ENCODE measurements at regions not wholly inside any gene's neighbourhood (a gene's known extent, or its start where the extent isn't known, plus 50 kb on each side); places are given as distances from the start of the nearest gene placed in this dataset.
"Not testable (repeated sequence)": the region's sequence is repeated elsewhere in the genome, so short reads cannot be mapped to it uniquely, and the experiment has no call there.

DNA sequence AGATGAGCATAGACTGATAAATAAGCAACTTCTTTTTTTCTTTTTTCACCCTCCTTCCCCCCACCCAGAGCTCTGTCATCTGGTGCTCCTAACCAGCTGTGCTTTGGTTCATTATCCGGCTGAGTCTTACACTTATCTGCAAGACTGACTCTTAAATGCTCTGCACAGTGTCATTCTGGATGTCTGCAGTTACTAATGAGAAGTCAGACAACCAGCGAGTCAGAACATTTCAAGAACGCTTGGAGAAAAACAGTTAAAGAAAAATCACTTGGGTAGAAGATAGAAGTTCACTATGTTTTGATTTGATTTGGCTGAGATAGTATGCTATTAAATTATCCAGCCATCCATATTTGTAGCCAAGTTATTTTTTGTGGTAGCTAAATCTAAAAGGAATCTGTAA is 328.9 kb upstream of the PRICKLE1 start:
- Histone ChIP-seq H3K36me3 (ENCODE audit: insufficient read depth, low read length) (no peaks in the 10 kb centered on the region), H3K9ac (ENCODE audit: low read depth, low read length) (no peak overlapping the region), H3K27me3 (ENCODE audit: insufficient read depth, low read length) (no peaks in the 10 kb centered on the region), H3K4me3 (ENCODE audit: low read length) (no peak overlapping the region), H3K9me3 (ENCODE audit: insufficient read depth, low read depth, low read length) (no peaks in the 10 kb centered on the region), H3K4me1 (ENCODE audit: insufficient read depth, low read length) (no peaks in the 10 kb centered on the region), H3K27ac (ENCODE audit: low read depth, low read length) (no peak overlapping the region)
- 90% methylated on average over 3 of the region's 3 CpGs for WGBS

DNA sequence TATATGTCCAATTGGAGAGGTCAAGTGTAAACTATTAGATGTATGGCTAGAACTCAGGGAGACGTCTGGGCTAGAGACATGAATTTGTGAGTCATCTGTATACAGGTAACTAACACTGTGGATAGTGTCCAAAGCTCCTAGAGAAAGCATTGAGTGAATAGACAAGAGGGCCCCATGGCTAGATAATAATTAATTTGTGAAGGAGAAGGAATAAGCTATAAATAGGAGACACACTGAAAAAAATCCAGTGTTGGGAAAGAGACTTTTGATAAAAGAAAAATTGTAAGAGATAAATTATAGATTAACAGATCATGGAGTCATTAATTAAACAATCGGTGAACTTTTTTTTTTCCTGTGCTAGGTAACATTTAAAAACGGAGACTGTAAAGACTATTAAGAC is 326.6 kb upstream of the PRICKLE1 start:
- Histone ChIP-seq H3K27ac (ENCODE audit: low read depth, low read length) (no peak overlapping the region), H3K4me1 (ENCODE audit: insufficient read depth, low read length) (no peaks in the 10 kb centered on the region), H3K36me3 (ENCODE audit: insufficient read depth, low read length) (no peaks in the 10 kb centered on the region), H3K4me3 (ENCODE audit: low read length) (no peak overlapping the region), H3K9ac (ENCODE audit: low read depth, low read length) (no peak overlapping the region), H3K27me3 (ENCODE audit: insufficient read depth, low read length) (no peaks in the 10 kb centered on the region), H3K9me3 (ENCODE audit: insufficient read depth, low read depth, low read length) (no peaks in the 10 kb centered on the region)
- whole genome bisulfite sequencing: 88% methylated on average over 3 of the region's 3 CpGs

GRCh38 chr12:42915426-42915825 is 325.9 kb upstream of the PRICKLE1 start:
- H3K9ac ChIP-seq (ENCODE audit: low read depth, low read length): no peak overlapping the region
- H3K27me3 ChIP-seq (ENCODE audit: insufficient read depth, low read length): no peaks in the 10 kb centered on the region
- H3K4me3 ChIP-seq (ENCODE audit: low read length): no peak overlapping the region
- H3K27ac ChIP-seq (ENCODE audit: low read depth, low read length): no peak overlapping the region
- H3K9me3 ChIP-seq (ENCODE audit: insufficient read depth, low read depth, low read length): no peaks in the 10 kb centered on the region
- no peaks in the 10 kb centered on the region for H3K36me3 ChIP-seq (ENCODE audit: insufficient read depth, low read length)
- WGBS: 94% methylated on average over 4 of the region's 4 CpGs
- H3K4me1 ChIP-seq (ENCODE audit: insufficient read depth, low read length): no peaks in the 10 kb centered on the region

DNA sequence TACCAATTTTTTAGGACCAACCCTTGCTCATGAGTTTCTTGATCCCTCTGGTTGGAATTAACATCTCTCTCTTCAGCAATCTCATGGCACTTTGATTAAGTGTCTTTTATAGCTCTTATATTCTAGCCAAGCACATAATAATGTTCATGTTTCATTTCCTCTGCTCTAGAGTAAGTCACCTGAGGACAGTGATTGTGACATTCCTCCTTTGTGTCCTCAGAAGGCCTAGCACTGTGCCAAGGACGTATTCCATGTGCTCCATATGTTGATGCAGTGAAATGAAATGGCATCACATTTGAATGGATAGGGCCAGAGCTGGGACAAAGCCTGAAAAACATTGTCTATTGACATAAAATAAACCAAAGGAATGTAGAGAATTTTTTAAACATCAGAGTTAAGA is 322.8 kb upstream of the PRICKLE1 start:
- H3K27me3 ChIP-seq (ENCODE audit: insufficient read depth, low read length): no peaks in the 10 kb centered on the region
- 86% methylated on average over 1 of the region's 1 CpG for WGBS
- H3K27ac ChIP-seq (ENCODE audit: low read depth, low read length): no peak overlapping the region
- H3K9me3 ChIP-seq (ENCODE audit: insufficient read depth, low read depth, low read length): no peaks in the 10 kb centered on the region
- no peaks in the 10 kb centered on the region for H3K36me3 ChIP-seq (ENCODE audit: insufficient read depth, low read length)
- H3K4me1 ChIP-seq (ENCODE audit: insufficient read depth, low read length): no peaks in the 10 kb centered on the region
- H3K9ac ChIP-seq (ENCODE audit: low read depth, low read length): no peak overlapping the region
- no peak overlapping the region for H3K4me3 ChIP-seq (ENCODE audit: low read length)

GRCh38 chr12:42910656-42911055 is 321.1 kb upstream of the PRICKLE1 start:
- Histone ChIP-seq H3K36me3 (ENCODE audit: insufficient read depth, low read length) (no peaks in the 10 kb centered on the region), H3K27ac (ENCODE audit: low read depth, low read length) (no peak overlapping the region), H3K9ac (ENCODE audit: low read depth, low read length) (no peak overlapping the region), H3K4me1 (ENCODE audit: insufficient read depth, low read length) (no peaks in the 10 kb centered on the region), H3K9me3 (ENCODE audit: insufficient read depth, low read depth, low read length) (0 out of 2 replicates have a peak, but pooled peaks cover 3% of the 10 kb centered on the region), H3K4me3 (ENCODE audit: low read length) (no peak overlapping the region), H3K27me3 (ENCODE audit: insufficient read depth, low read length) (no peaks in the 10 kb centered on the region)
- 88% methylated on average over 6 of the region's 6 CpGs for WGBS

- Histone ChIP-seq H3K9ac (ENCODE audit: low read depth, low read length) (no peak overlapping the region), H3K9me3 (ENCODE audit: insufficient read depth, low read depth, low read length) (0 out of 2 replicates have a peak, but pooled peaks cover 3% of the 10 kb centered on the region), H3K4me3 (ENCODE audit: low read length) (no peak overlapping the region), H3K36me3 (ENCODE audit: insufficient read depth, low read length) (no peaks in the 10 kb centered on the region), H3K27me3 (ENCODE audit: insufficient read depth, low read length) (no peaks in the 10 kb centered on the region), H3K27ac (ENCODE audit: low read depth, low read length) (no peak overlapping the region), H3K4me1 (ENCODE audit: insufficient read depth, low read length) (no peaks in the 10 kb centered on the region)
- WGBS: 96% methylated on average over 6 of the region's 6 CpGs
Observed at GRCh38 chr12:42908712-42909111, 319.2 kb upstream of the PRICKLE1 start.

DNA sequence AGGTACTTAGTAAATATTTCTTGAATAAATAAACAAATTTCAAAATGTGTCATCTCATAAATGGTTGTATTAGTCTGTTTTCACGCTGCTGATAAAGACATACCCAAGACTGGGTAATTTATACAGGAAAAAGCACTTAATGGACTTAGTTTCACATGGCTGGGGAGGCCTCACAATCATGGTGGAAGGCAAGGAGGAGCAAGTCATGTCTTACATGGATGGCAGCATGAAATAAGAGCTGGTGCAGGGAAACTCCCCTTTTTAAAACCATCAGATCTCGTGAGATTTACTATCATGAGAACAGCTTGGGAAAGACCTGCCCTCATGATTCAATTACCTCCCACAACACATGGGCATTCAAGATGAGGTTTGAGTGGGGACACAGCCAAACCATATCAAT is 317.3 kb upstream of the PRICKLE1 start:
- not testable (repeated sequence) for H3K27me3 ChIP-seq (ENCODE audit: insufficient read depth, low read length); H3K36me3 ChIP-seq (ENCODE audit: insufficient read depth, low read length); H3K4me3 ChIP-seq (ENCODE audit: low read length); H3K9ac ChIP-seq (ENCODE audit: low read depth, low read length); H3K27ac ChIP-seq (ENCODE audit: low read depth, low read length); H3K9me3 ChIP-seq (ENCODE audit: insufficient read depth, low read depth, low read length); H3K4me1 ChIP-seq (ENCODE audit: insufficient read depth, low read length)
- 98% methylated on average over 2 of the region's 2 CpGs for WGBS

- 96% methylated on average over 2 of the region's 2 CpGs for WGBS
- Histone ChIP-seq H3K36me3 (ENCODE audit: insufficient read depth, low read length) (no peaks in the 10 kb centered on the region), H3K4me3 (ENCODE audit: low read length) (no peak overlapping the region), H3K9ac (ENCODE audit: low read depth, low read length) (no peak overlapping the region), H3K27ac (ENCODE audit: low read depth, low read length) (no peak overlapping the region), H3K9me3 (ENCODE audit: insufficient read depth, low read depth, low read length) (0 out of 2 replicates have a peak, but pooled peaks cover 3% of the 10 kb centered on the region), H3K27me3 (ENCODE audit: insufficient read depth, low read length) (no peaks in the 10 kb centered on the region), H3K4me1 (ENCODE audit: insufficient read depth, low read length) (no peaks in the 10 kb centered on the region)
Observed at GRCh38 chr12:42905419-42905705, 315.8 kb upstream of the PRICKLE1 start.

DNA sequence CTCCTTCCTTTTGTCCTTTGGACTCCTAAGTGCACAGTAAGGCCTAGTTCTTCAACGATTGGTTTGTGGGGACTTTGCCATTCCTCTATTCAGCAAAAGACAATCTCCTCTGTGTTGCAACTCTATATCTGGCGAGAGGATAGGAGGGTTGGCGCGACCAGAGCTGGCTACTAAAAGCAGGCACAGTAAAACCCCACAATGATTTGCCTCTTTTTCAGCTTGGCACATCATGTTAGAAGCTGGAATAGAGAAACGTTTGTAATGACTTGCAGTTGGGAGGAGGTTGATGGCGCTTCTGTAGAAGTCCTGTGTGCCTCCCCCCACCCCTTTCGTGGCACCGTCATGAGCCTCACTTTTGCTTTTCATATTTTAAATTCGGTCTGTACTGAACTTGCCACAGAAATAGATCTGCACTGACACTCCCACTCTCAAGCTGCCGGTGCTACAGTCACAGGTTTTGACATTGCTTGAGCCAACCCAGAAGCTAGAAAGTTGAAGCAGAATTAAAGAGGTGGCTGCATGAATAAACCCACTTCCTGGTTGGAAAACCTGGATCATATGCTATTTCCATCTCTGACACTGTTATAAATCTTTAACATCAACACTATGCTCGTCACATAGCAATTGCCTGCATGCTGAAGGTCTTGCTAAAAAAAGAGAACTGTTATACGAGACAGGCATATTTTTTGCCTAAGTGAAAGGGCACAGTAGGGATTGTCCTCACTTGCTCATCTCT is 315.3 kb upstream of the PRICKLE1 start:
- Histone ChIP-seq H3K4me1 (ENCODE audit: insufficient read depth, low read length) (no peaks in the 10 kb centered on the region), H3K27me3 (ENCODE audit: insufficient read depth, low read length) (no peaks in the 10 kb centered on the region), H3K27ac (ENCODE audit: low read depth, low read length) (no peak overlapping the region), H3K4me3 (ENCODE audit: low read length) (no peak overlapping the region), H3K36me3 (ENCODE audit: insufficient read depth, low read length) (no peaks in the 10 kb centered on the region), H3K9ac (ENCODE audit: low read depth, low read length) (no peak overlapping the region), H3K9me3 (ENCODE audit: insufficient read depth, low read depth, low read length) (0 out of 2 replicates have a peak, but pooled peaks cover 3% of the 10 kb centered on the region)
- 95% methylated on average over 12 of the region's 12 CpGs for WGBS

- Histone ChIP-seq H3K27me3 (ENCODE audit: insufficient read depth, low read length) (no peaks in the 10 kb centered on the region), H3K4me3 (ENCODE audit: low read length) (no peak overlapping the region), H3K27ac (ENCODE audit: low read depth, low read length) (no peak overlapping the region), H3K9me3 (ENCODE audit: insufficient read depth, low read depth, low read length) (0 out of 2 replicates have a peak, but pooled peaks cover 3% of the 10 kb centered on the region), H3K9ac (ENCODE audit: low read depth, low read length) (no peak overlapping the region), H3K4me1 (ENCODE audit: insufficient read depth, low read length) (no peaks in the 10 kb centered on the region; the same call in 1 of the 2 replicates), H3K36me3 (ENCODE audit: insufficient read depth, low read length) (no peaks in the 10 kb centered on the region)
- WGBS: 95% methylated on average over 3 of the region's 3 CpGs
Observed at GRCh38 chr12:42903736-42904135, 314.2 kb upstream of the PRICKLE1 start.

DNA sequence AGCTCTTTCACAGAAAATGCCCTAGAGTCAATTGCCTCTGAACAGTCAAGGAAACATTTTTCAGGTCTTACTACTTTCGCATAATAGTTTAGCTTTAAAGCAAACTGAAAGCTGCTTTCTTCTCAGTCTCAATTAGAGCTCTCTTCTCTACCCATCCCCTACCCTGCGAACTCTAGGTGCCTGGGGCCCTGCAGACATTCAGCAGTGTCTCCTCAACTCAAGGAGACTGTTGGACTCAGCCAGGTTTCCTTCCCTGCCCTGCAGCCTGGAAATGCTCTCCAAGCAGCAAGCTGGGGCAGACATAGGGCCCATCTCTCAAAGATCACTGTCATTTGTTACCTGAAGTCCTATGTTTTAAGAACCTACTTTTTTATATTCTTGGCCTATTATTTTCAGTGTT is 312.5 kb upstream of the PRICKLE1 start:
- Histone ChIP-seq H3K36me3 (ENCODE audit: insufficient read depth, low read length) (no peaks in the 10 kb centered on the region), H3K9me3 (ENCODE audit: insufficient read depth, low read depth, low read length) (0 out of 2 replicates have a peak, but pooled peaks cover 3% of the 10 kb centered on the region), H3K9ac (ENCODE audit: low read depth, low read length) (no peak overlapping the region), H3K4me1 (ENCODE audit: insufficient read depth, low read length) (no peaks in the 10 kb centered on the region; the same call in 1 of the 2 replicates), H3K27me3 (ENCODE audit: insufficient read depth, low read length) (no peaks in the 10 kb centered on the region), H3K4me3 (ENCODE audit: low read length) (no peak overlapping the region), H3K27ac (ENCODE audit: low read depth, low read length) (no peak overlapping the region)
- 94% methylated on average over 2 of the region's 2 CpGs for WGBS

DNA sequence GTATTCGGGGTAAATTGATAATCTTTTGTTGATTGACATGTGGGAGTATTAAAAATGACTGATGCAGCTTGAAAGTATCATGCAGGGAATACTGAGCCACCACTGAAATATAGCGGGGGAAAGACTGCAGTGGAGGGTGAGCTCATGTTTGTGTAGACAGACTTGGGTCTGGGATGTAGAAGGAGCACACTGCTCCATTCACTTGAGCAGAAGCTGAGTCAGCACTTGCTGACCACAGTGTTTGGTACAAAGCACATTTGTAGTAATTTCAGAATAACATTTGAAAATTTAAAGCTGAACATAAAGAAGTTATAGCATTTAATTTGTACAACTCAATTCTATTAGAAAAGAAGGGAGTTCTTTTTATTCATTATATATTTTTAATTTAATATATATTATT is 304.3 kb upstream of the PRICKLE1 start:
- Histone ChIP-seq H3K4me3 (ENCODE audit: low read length) (no peak overlapping the region), H3K27me3 (ENCODE audit: insufficient read depth, low read length) (no peaks in the 10 kb centered on the region), H3K9me3 (ENCODE audit: insufficient read depth, low read depth, low read length) (no peaks in the 10 kb centered on the region), H3K27ac (ENCODE audit: low read depth, low read length) (no peak overlapping the region), H3K36me3 (ENCODE audit: insufficient read depth, low read length) (no peaks in the 10 kb centered on the region), H3K4me1 (ENCODE audit: insufficient read depth, low read length) (0 out of 2 replicates have a peak, but pooled peaks cover 3% of the 10 kb centered on the region), H3K9ac (ENCODE audit: low read depth, low read length) (no peak overlapping the region)
- WGBS: 92% methylated on average over 2 of the region's 2 CpGs
